A549 (cell line): ENCODE measurements at regions not wholly inside any gene's neighbourhood (a gene's known extent, or its start where the extent isn't known, plus 50 kb on each side); places are given as distances from the start of the nearest gene placed in this dataset.

Source experiments
- ATAC-seq, 2 experiments: fragments of 200-7000 bp in 1 of 2; fragments of >200 bp in 1 of 2; cut with Nextera tagmentation in 1 of 2; cut with Tn5 transposase in 1 of 2; 3 replicates each; pipeline versions ENCODE4 v1.8.0 to v1.9.1; 2018 to 2020; ENCODE audit warnings: mild to moderate bottlenecking in 1 of 2, moderate library complexity in 1 of 2
- CTCF ChIA-PET: fragments of 300-600 bp; sonication (Branson Sonifier 250); formaldehyde crosslinking; extraction: SDS; loops from one replicate; lab custom pipeline; 2021; ENCODE audit warnings: antibody characterized with exemption, inconsistent platforms; lab: Yijun Ruan, JAX
- POLR2A ChIA-PET: fragments of 350-600 bp; formaldehyde crosslinking; extraction: SDS; loops from one replicate; lab custom pipeline; 2021; ENCODE audit warnings: antibody characterized with exemption, inconsistent platforms; lab: Yijun Ruan, JAX
- DNase-seq, 2 experiments: peaks; one replicate each; pipeline versions ENCODE4 v3.0.0 to v3.0.0-alpha.2; 2011 to 2016; ENCODE audit warnings: low read depth in 1 of 2, low spot score in 1 of 2
- FAIRE-seq: peaks from 2 replicates; lab custom pipeline; 2011; peaks lifted over from hg19 to GRCh38; lab: Jason Lieb, UNC
- H3K27ac ChIP-seq, 2 experiments: fragments of >200 bp; sonication (Bioruptor Twin); formaldehyde crosslinking; 3 replicates each; pipeline ENCODE4 v1.5.1; 2016 to 2017
- H3K4me1 ChIP-seq: fragments of >200 bp; sonication (Bioruptor Twin); formaldehyde crosslinking; 3 replicates; pipeline ENCODE4 v1.6.1; 2016
- H3K4me2 ChIP-seq: fragments of >200 bp; sonication (Bioruptor Twin); formaldehyde crosslinking; 3 replicates; pipeline ENCODE4 v1.6.1; 2016
- H3K4me3 ChIP-seq: fragments of >200 bp; sonication (Bioruptor Twin); formaldehyde crosslinking; 3 replicates; pipeline ENCODE4 v1.5.1; 2016
- H3K9me3 ChIP-seq: fragments of >200 bp; sonication (Bioruptor Twin); formaldehyde crosslinking; 3 replicates; pipeline ENCODE4 v1.6.1; 2016
- BHLHE40 ChIP-seq: IDR thresholded peaks from 2 replicates; pipeline ENCODE4 v1.6.1; 2012; ENCODE audit warnings: low read depth, low read length, inconsistent platforms
- CBX8 ChIP-seq: fragments of 200-600 bp; sonication (generic); IDR thresholded peaks from 2 replicates; pipeline ENCODE4 v1.6.1; 2016
- CHD2 ChIP-seq: fragments of 150-350 bp; IDR thresholded peaks from 2 replicates; pipeline ENCODE4 v1.6.1; 2014; ENCODE audit warnings: low read length; ENCODE audit not compliant: partially characterized antibody
- FOXS1 ChIP-seq: fragments of 250-450 bp; sonication (Bioruptor Pico); IDR thresholded peaks from 2 replicates; pipeline ENCODE4 v1.5.0; 2020; ENCODE audit warnings: mild to moderate bottlenecking, moderate library complexity
- GATA3 ChIP-seq: IDR thresholded peaks from 2 replicates; pipeline ENCODE4 v1.6.1; 2012; ENCODE audit warnings: borderline replicate concordance
- HOXB5 ChIP-seq: fragments of 250-450 bp; sonication (Bioruptor Pico); IDR thresholded peaks from 2 replicates; pipeline ENCODE4 v1.5.0; 2020; ENCODE audit warnings: mild to moderate bottlenecking, moderate library complexity
- KDM1A ChIP-seq: fragments of 200-600 bp; sonication (generic); IDR thresholded peaks from 2 replicates; pipeline ENCODE4 v1.6.1; 2016; ENCODE audit warnings: low read depth, mild to moderate bottlenecking
- MAZ ChIP-seq: fragments of 150-350 bp; IDR thresholded peaks from 2 replicates; pipeline ENCODE4 v1.6.1; 2014; ENCODE audit warnings: antibody characterized with exemption, low read depth, low read length, borderline replicate concordance
- NFE2L2 ChIP-seq: fragments of 150-350 bp; conservative IDR thresholded peaks from 2 replicates; pipeline ENCODE4 v1.6.1; 2014; ENCODE audit warnings: low read length
- SREBF2 ChIP-seq: fragments of 450-650 bp; IDR thresholded peaks from 2 replicates; pipeline ENCODE4 v1.6.1; 2014; ENCODE audit warnings: mild to moderate bottlenecking, moderate library complexity
- ZNF302 ChIP-seq: fragments of 250-450 bp; sonication (Bioruptor Pico); IDR thresholded peaks from 2 replicates; pipeline ENCODE4 v1.9.0; 2021; ENCODE audit warnings: inconsistent platforms, mild to moderate bottlenecking, moderate library complexity
- WGBS: methylation state at CpG from one replicate; pipeline ENCODE4 v1.1.6; 2017; ENCODE audit errors: missing lambda C conversion rate; 5-methylcytosine and 5-hydroxymethylcytosine counted together
- TF ChIP-seq, protein P1 (sequence below): fragments of 200-600 bp; sonication (generic); IDR thresholded peaks from 2 replicates; pipeline ENCODE4 v1.6.1; 2016; ENCODE audit warnings: antibody characterized with exemption, mild to moderate bottlenecking, moderate library complexity
- TF ChIP-seq, protein P2 (sequence below): fragments of >200 bp; sonication (Bioruptor Twin); formaldehyde crosslinking; IDR thresholded peaks from 3 replicates; pipeline ENCODE4 v1.6.1; 2016

DNA sequence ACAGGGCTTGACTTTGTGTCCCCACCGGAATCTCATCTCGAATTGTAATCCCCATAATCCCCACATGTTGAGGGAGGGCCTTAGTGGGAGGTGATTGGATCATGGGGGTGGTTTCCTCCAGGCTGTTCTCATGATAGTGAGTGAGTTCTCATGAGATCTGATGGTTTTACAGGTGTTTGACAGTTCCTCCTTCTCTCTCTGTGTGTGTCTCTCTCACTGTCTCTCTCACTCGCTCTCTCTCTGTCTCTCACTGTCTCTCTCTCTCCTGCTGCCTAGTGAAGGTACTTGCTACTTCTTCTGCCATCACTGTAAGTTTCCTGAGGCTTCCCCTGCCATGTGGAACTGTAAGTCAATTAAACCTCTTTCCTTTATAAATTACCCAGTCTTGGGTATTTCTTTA is 289.8 kb upstream of the HABP2 start:
- ChIA-PET CTCF (no interaction called here), POLR2A (no interaction called here)
- FAIRE-seq (no peak), DNase-seq (no peak), ATAC-seq (no peak)
- no peak for TF ChIP-seq FOXS1 (CRISPR knock-in tag)
- TF ChIP-seq KDM1A = no peak
- TF ChIP-seq SREBF2 = no peak
- no peak for TF ChIP-seq GATA3
- no peak for TF ChIP-seq CHD2
- TF ChIP-seq HOXB5 (CRISPR knock-in tag) = no peak
- Histone ChIP-seq H3K4me1 (no peaks in the 10 kb centered on the region), H3K4me2 (no peak overlapping the region), H3K9me3 (no peaks in the 10 kb centered on the region), H3K4me3 (no peak overlapping the region), H3K27ac (no peak overlapping the region)
- WGBS = 63% methylated on average over 3 of the region's 3 CpGs

DNA sequence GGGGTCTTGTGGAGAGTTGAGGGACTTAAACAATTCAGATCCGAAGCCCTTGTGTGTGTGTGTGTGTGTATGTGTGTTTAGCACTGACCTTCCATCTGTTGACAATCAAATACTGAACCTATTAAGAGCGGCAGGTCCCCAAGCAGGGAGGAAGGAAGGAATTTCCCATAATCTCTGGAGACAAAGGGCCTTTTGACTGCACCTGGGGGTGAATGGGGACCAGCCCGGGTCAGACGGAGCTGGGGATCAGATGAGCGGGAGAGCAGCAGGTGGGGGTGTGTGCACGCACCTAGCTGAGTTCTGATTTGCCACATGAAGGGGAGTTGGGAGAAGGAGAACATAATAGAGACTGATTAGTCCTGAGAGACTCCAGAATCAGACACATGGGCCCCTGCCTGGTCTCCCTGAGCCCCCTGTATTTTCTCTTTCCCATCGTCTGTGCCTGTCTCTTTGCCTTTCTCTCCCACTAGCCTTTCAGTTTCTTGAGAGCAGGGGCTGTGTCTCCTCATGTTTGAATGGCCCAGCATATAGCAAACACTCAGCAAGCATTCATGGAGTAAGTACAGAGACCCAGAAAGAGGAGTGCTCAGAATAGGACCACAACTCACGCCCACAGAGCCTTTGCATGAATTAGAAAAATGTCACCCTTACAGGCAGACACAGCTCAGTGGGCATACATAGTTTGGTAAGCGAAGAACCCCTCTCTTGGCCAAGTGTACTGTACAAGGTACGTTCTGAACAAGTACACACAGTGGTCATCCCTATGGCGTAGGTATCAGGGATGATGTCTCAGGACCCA is 288.3 kb upstream of the HABP2 start:
- no peak overlapping the region for H3K4me3 ChIP-seq
- ChIA-PET POLR2A (no interaction called here), CTCF (no interaction called here)
- H3K27ac ChIP-seq = no peak overlapping the region
- ATAC-seq (no peak), FAIRE-seq (no peak), DNase-seq (no peak)
- no peak overlapping the region for H3K4me2 ChIP-seq
- H3K9me3 ChIP-seq = no peaks in the 10 kb centered on the region
- TF ChIP-seq ZNF302 (CRISPR knock-in tag) (no peak), SREBF2 (no peak), NFE2L2 (no peak), GATA3 (no peak), BHLHE40 (no peak)
- TF ChIP-seq, protein P1, sequence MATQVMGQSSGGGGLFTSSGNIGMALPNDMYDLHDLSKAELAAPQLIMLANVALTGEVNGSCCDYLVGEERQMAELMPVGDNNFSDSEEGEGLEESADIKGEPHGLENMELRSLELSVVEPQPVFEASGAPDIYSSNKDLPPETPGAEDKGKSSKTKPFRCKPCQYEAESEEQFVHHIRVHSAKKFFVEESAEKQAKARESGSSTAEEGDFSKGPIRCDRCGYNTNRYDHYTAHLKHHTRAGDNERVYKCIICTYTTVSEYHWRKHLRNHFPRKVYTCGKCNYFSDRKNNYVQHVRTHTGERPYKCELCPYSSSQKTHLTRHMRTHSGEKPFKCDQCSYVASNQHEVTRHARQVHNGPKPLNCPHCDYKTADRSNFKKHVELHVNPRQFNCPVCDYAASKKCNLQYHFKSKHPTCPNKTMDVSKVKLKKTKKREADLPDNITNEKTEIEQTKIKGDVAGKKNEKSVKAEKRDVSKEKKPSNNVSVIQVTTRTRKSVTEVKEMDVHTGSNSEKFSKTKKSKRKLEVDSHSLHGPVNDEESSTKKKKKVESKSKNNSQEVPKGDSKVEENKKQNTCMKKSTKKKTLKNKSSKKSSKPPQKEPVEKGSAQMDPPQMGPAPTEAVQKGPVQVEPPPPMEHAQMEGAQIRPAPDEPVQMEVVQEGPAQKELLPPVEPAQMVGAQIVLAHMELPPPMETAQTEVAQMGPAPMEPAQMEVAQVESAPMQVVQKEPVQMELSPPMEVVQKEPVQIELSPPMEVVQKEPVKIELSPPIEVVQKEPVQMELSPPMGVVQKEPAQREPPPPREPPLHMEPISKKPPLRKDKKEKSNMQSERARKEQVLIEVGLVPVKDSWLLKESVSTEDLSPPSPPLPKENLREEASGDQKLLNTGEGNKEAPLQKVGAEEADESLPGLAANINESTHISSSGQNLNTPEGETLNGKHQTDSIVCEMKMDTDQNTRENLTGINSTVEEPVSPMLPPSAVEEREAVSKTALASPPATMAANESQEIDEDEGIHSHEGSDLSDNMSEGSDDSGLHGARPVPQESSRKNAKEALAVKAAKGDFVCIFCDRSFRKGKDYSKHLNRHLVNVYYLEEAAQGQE = no peak
- TF ChIP-seq, protein P2, sequence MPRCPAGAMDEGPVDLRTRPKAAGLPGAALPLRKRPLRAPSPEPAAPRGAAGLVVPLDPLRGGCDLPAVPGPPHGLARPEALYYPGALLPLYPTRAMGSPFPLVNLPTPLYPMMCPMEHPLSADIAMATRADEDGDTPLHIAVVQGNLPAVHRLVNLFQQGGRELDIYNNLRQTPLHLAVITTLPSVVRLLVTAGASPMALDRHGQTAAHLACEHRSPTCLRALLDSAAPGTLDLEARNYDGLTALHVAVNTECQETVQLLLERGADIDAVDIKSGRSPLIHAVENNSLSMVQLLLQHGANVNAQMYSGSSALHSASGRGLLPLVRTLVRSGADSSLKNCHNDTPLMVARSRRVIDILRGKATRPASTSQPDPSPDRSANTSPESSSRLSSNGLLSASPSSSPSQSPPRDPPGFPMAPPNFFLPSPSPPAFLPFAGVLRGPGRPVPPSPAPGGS = no peak
- no peaks in the 10 kb centered on the region for H3K4me1 ChIP-seq
- WGBS = 54% methylated on average over 11 of the region's 11 CpGs

DNA sequence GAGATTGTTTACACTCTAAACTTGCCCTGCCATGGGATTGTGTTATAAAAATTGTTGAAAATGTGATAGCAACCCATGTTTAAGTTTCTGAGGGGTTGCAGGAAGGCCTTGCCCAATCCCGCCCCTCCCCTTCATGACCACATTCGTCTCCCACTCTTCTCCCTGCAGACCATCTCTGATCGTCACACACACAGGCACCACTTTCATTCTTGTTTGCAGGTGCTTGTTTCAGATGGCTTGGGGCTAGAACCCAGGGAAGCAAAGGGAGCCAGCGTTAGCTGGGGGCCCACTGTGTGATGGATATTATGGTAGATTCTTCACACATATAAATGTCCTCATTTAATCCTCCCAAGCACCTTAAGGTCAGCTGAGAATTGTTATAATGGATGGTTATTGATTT is 286.7 kb upstream of the HABP2 start:
- DNase-seq = no peak
- no peak overlapping the region for H3K4me3 ChIP-seq
- H3K9me3 ChIP-seq = no peaks in the 10 kb centered on the region
- ATAC-seq = no peak
- ChIA-PET POLR2A (no interaction called here), CTCF (no interaction called here)
- TF ChIP-seq MAZ (no peak), CBX8 (no peak), SREBF2 (no peak)
- WGBS = 51% methylated on average over 4 of the region's 4 CpGs
- no peaks in the 10 kb centered on the region for H3K4me1 ChIP-seq
- H3K4me2 ChIP-seq = no peak overlapping the region
- no peak for FAIRE-seq
- H3K27ac ChIP-seq = no peak overlapping the region
